Smooth muscle cell (in vitro differentiated cells): ENCODE measurements at regions not wholly inside any gene's neighbourhood (a gene's known extent, or its start where the extent isn't known, plus 50 kb on each side); places are given as distances from the start of the nearest gene placed in this dataset.
A peak's percentile ranks its signal among the peaks of the same experiment; 100 is the strongest.

Experiments
- DNase-seq: peaks from one replicate; lab custom pipeline; 2025; ENCODE audit not compliant: unreplicated experiment; lab: John Stamatoyannopoulos, UW
- H2AFZ ChIP-seq: fragments of 200-600 bp; sonication (generic); 2 replicates; pipeline ENCODE4 v1.6.0; 2016; ENCODE audit warnings: antibody characterized with exemption, low read depth, mild to moderate bottlenecking
- H3F3A ChIP-seq: fragments of 200-600 bp; sonication (generic); 2 replicates; pipeline ENCODE4 v1.6.0; 2017; ENCODE audit warnings: antibody characterized with exemption, low read depth
- H3K27ac ChIP-seq: fragments of 200-600 bp; sonication (generic); 2 replicates; pipeline ENCODE4 v1.5.1; 2016; ENCODE audit warnings: low read depth, mild to moderate bottlenecking
- H3K27me3 ChIP-seq: fragments of 200-600 bp; sonication (generic); 2 replicates; pipeline ENCODE4 v1.6.1; 2016; ENCODE audit warnings: low read depth, mild to moderate bottlenecking
- H3K36me3 ChIP-seq: fragments of 200-600 bp; sonication (generic); 2 replicates; pipeline ENCODE4 v1.5.1; 2016; ENCODE audit warnings: low read depth
- H3K4me1 ChIP-seq: fragments of 200-600 bp; sonication (generic); 2 replicates; pipeline ENCODE4 v1.5.1; 2016; ENCODE audit warnings: low read depth
- H3K4me2 ChIP-seq: fragments of 200-600 bp; sonication (generic); 2 replicates; pipeline ENCODE4 v1.6.0; 2016; ENCODE audit warnings: mild to moderate bottlenecking
- H3K4me3 ChIP-seq: fragments of 200-600 bp; sonication (generic); 2 replicates; pipeline ENCODE4 v1.5.1; 2016; ENCODE audit warnings: mild to moderate bottlenecking
- H3K79me2 ChIP-seq: fragments of 200-600 bp; sonication (generic); 2 replicates; pipeline ENCODE4 v1.6.0; 2016; ENCODE audit warnings: low read depth, mild to moderate bottlenecking
- H3K9ac ChIP-seq: fragments of 200-600 bp; sonication (generic); 2 replicates; pipeline ENCODE4 v1.6.0; 2016; ENCODE audit warnings: low read depth
- H3K9me3 ChIP-seq: fragments of 200-600 bp; sonication (generic); replicated peaks from 2 replicates; pipeline ENCODE4 v1.5.1; 2016; ENCODE audit warnings: low read depth
- H4K20me1 ChIP-seq: fragments of 200-600 bp; sonication (generic); 2 replicates; pipeline ENCODE4 v1.6.0; 2016; ENCODE audit warnings: low read depth
- WGBS: methylation state at CpG from one replicate; pipeline ENCODE4 v1.1.7; 2016; ENCODE audit warnings: low lambda C conversion rate; 5-methylcytosine and 5-hydroxymethylcytosine counted together
- TF ChIP-seq, protein P1 (sequence below): fragments of 200-600 bp; sonication (generic); IDR thresholded peaks from 2 replicates; pipeline ENCODE4 v1.5.1; 2017; ENCODE audit warnings: borderline replicate concordance, mild to moderate bottlenecking, antibody characterized with exemption; ENCODE audit not compliant: insufficient read depth, poor library complexity, severe bottlenecking

DNA sequence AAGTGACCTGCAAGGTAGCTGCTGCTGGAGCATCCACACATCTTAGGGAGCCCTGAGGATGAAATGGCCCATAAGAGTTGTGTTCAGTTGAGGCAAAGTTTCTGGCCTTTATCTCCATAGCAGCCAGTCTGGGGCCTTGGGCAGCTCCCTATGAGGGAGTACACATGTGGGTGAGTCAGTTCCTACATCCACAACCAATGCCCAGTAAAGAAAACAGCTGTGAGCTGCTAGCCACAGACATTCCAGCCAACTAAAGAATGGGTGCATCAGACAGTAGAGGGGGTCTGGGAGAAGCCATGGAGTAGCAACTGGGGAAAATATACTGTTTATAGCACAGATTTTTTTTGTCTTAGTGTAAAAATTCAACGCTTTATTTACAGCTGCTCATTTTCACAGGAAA, 720.7 kb downstream of the TLE1 start:
- H3K4me3 ChIP-seq = no peak overlapping the region
- TF ChIP-seq, protein P1, sequence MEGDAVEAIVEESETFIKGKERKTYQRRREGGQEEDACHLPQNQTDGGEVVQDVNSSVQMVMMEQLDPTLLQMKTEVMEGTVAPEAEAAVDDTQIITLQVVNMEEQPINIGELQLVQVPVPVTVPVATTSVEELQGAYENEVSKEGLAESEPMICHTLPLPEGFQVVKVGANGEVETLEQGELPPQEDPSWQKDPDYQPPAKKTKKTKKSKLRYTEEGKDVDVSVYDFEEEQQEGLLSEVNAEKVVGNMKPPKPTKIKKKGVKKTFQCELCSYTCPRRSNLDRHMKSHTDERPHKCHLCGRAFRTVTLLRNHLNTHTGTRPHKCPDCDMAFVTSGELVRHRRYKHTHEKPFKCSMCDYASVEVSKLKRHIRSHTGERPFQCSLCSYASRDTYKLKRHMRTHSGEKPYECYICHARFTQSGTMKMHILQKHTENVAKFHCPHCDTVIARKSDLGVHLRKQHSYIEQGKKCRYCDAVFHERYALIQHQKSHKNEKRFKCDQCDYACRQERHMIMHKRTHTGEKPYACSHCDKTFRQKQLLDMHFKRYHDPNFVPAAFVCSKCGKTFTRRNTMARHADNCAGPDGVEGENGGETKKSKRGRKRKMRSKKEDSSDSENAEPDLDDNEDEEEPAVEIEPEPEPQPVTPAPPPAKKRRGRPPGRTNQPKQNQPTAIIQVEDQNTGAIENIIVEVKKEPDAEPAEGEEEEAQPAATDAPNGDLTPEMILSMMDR = no peak
- no peaks in the 10 kb centered on the region for H3K4me1 ChIP-seq
- H2AFZ ChIP-seq = no peak overlapping the region
- no peaks in the 10 kb centered on the region for H4K20me1 ChIP-seq
- no peaks in the 10 kb centered on the region for H3F3A ChIP-seq
- H3K27me3 ChIP-seq = no peaks in the 10 kb centered on the region
- peak overlapping the region; percentile 66 for H3K27ac ChIP-seq
- whole genome bisulfite sequencing = 67% methylated on average over 1 of the region's 1 CpG
- H3K4me2 ChIP-seq = no peak overlapping the region
- H3K36me3 ChIP-seq = no peaks in the 10 kb centered on the region
- DNase-seq = no peak
- H3K9ac ChIP-seq = no peak overlapping the region
- no peaks in the 10 kb centered on the region for H3K9me3 ChIP-seq
- H3K79me2 ChIP-seq = no peaks in the 10 kb centered on the region

DNA sequence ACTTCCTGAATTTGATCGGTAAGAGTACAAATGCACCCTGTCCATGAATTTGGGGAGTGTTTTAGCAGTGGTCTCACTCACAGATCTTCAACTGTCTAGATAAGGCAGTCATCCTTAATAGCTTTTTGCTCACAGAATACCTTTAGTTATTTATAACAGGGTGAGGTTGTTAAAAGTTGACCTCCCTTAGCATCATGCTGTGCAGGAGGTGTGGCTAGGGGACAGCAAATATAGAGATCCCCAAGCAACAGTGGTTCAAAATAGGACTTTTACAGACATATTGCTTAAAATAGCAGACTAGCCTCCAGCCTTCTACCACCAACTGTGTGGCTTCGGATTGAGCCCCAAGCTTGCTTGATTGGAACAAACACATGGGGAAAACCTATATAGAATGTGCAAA, 724.4 kb downstream of the TLE1 start:
- no peak overlapping the region for H3K4me2 ChIP-seq
- no peak overlapping the region for H3K27ac ChIP-seq
- TF ChIP-seq, protein P1 = no peak
- H3K4me1 ChIP-seq = no peaks in the 10 kb centered on the region
- WGBS = 95% methylated on average over 2 of the region's 2 CpGs
- no peaks in the 10 kb centered on the region for H3K79me2 ChIP-seq
- H3F3A ChIP-seq = no peaks in the 10 kb centered on the region
- H3K9me3 ChIP-seq = no peaks in the 10 kb centered on the region
- no peak overlapping the region for H2AFZ ChIP-seq
- H3K9ac ChIP-seq = no peak overlapping the region
- no peaks in the 10 kb centered on the region for H4K20me1 ChIP-seq
- no peaks in the 10 kb centered on the region for H3K36me3 ChIP-seq
- H3K4me3 ChIP-seq = no peak overlapping the region
- DNase-seq = no peak
- no peaks in the 10 kb centered on the region for H3K27me3 ChIP-seq

DNA sequence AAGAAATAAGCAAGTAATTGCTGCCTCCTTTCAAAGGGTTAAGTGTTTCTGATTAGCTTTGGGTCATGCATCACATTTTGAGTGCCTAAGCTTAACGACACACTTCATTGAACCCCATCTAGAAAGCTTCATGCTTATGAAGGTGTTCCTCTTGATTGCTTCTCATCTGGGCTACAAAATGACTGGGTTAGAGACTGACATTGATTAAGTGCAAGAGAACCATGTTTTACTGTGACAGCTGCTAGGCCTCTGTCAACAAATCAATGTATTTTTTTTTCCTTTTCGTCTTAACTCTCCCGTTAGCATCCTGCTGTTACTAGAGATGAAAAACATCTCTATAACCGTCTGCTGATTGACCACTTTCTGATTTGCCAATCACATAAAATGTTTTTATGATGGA, 725.0 kb downstream of the TLE1 start:
- Histone ChIP-seq H3K9ac (no peak overlapping the region), H3K79me2 (no peaks in the 10 kb centered on the region), H3K36me3 (no peaks in the 10 kb centered on the region), H2AFZ (no peak overlapping the region), H3K27me3 (no peaks in the 10 kb centered on the region), H4K20me1 (no peaks in the 10 kb centered on the region), H3K4me1 (no peaks in the 10 kb centered on the region), H3K27ac (no peak overlapping the region), H3F3A (no peaks in the 10 kb centered on the region), H3K4me2 (no peak overlapping the region), H3K9me3 (no peaks in the 10 kb centered on the region), H3K4me3 (no peak overlapping the region)
- DNase-seq = no peak
- WGBS = 56% methylated on average over 4 of the region's 4 CpGs
- TF ChIP-seq, protein P1 = no peak

DNA sequence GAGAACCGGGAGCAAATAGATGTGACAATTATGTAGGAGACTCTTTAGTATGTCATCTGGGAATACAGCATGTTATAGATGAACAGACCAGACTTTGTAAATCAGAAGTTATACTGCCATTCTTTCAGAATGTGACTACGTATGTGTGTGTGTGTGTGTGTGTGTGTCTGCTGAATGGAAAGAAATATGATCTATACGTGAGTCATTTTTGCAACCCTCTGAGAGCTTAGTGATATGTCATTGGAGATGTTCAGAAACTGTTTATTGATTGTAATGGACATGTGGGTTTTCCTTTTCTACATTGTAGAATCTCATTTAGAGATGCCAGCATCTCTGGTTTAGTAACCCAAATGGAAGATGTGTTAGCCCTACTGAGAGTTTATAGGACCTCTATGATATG, 731.5 kb downstream of the TLE1 start:
- Histone ChIP-seq H3K4me2 (peak overlapping the region; percentile 9), H3K27me3 (no peaks in the 10 kb centered on the region), H3F3A (no peaks in the 10 kb centered on the region), H3K36me3 (no peaks in the 10 kb centered on the region), H4K20me1 (no peaks in the 10 kb centered on the region), H2AFZ (no peak overlapping the region), H3K9ac (no peak overlapping the region), H3K27ac (no peak overlapping the region), H3K9me3 (no peaks in the 10 kb centered on the region), H3K79me2 (no peaks in the 10 kb centered on the region), H3K4me3 (no peak overlapping the region), H3K4me1 (peaks cover under 1% of the 10 kb centered on the region)
- 86% methylated on average over 3 of the region's 3 CpGs for WGBS
- no peak for DNase-seq
- TF ChIP-seq, protein P1 = no peak
